Activated CD4-positive, alpha-beta T cell treated with anti-CD3 and anti-CD28 coated beads, Interleukin-2, Interleukin-6, amounts not matched to agents 100 ng/mL and 50 ng/mL, durations not matched to agents 16 hours and 8 hours (primary cell): ENCODE measurements at regions not wholly inside any gene's neighbourhood (a gene's known extent, or its start where the extent isn't known, plus 50 kb on each side); places are given as distances from the start of the nearest gene placed in this dataset.

Experiments used
- DNase-seq: peaks from one replicate; pipeline ENCODE4 v3.0.0-alpha.2; 2020

DNA sequence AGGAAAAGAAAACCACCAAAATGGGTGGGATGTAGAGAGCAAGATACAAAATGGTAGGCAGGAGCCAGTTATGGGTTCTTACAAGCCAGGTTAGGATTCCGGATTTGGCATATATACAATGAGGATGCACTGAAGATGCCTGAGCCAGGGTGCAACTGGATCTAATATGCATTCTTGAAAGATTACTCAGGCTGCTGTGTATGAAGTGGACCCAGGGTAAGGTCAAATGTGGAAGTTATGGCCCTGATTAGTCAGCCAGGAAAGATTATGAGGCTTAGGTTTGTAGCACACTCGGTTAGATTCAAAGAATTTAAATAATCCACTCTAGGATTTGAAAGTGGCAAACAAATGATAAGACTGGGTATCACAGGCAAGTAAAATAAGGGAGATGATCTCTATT, 1750.7 kb upstream of the FLRT2 start:
- no peak for DNase-seq

DNA sequence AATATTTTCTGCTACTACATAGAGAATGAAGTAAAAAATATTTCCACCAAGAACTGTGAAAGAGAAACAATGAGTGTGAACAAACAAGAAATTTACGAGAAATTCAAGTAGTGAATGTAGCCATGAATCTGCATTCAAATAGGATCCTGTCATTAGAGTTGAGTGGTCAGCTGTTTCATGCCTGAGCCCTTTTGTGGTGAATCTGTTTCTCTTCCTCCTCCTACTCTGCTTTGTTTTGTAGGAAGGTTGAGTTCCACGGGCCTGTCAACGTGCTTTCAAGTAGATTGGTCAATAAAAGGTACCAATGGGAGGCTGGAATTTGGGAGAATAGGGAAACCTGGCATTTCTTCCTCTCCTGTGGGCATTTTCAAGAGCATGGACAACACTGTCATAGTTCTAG, 1749.6 kb upstream of the FLRT2 start:
- DNase-seq, result no peak

DNA sequence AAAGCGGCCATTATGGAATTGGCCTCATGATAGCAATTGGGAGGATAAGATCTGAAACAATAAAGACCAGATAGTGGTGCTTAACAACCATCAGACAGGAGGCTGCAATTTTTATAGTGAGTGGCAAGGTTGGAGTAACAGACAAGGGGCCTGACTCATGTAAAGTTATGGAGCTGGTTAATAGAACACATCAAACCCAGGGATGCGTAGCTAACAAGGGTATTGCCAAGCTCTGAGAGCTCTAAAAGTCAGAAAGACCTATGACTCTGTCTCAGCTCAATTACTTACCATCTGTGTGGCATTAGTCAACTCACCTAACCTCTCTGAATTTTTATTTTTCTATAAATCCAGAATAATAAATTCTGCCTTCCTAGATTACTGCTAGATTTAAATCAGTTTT, 1731.5 kb upstream of the FLRT2 start:
- DNase-seq, result no peak

DNA sequence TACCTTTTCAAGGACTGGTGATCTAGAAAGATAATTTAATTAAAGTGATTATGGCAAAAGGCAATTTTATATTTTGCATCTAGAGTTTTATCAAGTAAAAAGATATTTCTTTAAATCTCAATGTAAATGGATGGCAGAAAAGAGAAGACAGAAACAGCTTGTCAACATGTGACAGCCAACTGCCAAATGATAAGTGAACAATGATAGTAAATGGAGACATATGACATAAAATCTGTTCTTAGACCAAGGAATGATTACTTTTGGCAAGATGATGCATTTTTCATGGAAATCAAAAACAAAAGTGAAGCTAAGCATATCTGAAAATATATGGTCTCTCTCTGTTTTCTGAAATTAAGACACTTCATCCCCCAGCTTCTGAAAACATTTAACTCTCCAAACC, 1730.7 kb upstream of the FLRT2 start:
- no peak for DNase-seq

DNA sequence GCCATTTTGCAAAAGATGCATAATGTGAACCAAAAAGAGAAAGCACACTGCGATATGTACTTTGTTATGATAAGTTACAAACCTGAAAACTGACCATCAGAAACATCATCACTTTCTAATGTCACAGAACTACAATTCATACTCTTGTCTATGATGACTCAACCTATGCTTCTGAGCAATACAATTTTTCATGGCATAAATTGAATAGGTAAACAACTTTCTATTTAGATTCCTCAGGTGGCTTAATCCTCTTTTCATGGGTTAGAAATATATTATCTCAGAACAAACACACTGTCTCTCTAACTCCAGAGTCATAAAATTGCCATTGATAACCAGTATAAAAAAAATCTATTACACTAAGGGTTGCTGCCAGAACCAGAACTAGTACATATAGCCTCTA, 1715.0 kb upstream of the FLRT2 start:
- no peak for DNase-seq

DNA sequence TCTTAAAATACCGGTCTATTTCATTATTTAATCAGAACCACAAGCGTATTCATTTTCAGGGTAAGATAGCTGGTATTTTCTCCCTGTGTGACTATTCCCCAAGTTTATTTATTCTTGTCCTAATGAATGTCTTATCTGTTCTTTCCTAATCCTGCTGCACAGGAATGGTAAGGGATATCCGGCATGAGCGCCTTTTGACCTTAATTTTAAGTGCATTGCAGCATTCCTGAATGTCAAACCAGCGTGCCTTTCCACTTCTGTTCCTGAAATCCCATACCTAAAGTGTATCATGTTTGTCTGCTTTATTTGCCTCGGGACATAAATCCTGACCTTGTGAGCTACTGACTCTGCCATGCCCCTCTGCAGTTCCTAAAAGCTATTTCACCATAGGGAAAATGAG, 1713.2 kb upstream of the FLRT2 start:
- DNase-seq, result no peak

DNA sequence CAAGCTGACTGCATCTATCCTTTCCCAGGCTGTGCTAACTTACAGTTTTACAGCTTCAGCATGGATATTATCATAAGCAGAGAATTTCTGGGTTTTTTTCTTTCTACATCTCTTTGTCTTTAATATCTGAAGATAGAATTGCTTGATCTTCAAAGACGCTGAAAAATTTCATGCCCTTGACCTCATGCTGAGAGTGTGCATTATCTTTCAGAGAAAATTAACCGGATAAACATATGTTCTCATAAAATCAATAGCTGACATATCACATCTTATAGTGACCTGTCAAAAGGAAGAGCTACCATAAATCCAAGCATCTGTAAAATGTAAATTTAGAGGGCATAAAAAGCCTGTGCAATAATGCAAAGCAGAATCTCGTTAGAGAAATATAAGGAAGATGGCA, 1704.1 kb upstream of the FLRT2 start:
- no peak for DNase-seq

DNA sequence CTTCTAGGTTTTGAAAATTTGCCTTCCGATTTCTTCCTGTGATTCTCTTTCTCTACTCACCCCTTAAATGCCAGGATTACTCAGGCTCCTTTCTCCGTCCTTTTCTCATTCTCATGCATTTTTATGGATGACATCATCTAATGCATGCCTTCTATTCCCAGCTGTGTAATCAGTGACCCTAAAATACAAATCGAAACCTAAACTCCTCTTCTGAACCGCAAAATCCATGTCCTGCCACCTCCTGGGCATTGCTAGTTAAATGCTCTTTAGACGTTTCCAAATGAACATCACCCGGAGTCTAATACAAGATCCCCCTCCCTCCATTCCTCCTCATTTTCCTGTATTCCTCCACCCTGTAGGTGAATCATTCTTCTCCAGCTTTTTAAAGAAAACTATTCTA, 1703.1 kb upstream of the FLRT2 start:
- no peak for DNase-seq

DNA sequence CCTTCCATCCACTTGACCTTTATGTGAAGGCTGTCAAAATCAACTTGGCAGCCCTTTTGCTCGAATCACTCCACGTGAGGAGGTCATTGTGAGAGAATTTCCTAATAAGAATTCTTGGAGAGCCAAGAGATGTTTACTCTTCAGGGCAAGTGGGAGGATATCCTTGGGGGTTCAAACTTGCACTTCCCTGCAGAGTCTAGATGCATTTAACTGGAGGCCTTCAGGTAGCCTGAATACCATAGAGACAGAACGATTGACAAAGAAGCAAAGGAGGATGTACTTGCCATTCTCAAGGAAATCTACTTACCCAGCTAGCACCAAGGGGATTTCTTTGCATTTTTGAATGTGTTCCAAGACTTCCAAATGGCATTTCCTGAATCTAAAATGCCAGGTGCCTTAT, 1702.6 kb upstream of the FLRT2 start:
- no peak for DNase-seq

DNA sequence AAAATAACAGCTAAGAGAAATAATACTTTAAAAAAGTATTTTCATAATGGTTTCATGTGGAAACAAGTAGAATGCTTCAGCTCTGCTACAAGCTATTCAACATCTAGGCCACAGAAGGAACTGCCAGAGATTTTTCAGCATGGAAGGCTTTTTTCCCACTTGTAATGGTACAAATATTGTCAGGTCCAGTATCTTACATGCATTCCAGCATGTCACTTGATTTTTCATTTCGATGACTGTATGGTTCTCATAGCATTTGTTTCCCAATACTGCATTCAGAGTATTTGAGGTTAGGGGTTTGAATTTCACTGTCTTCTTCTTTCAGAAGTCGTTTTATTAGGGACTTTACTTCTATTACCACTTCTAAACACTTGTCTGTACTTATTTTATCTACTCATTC, 1701.5 kb upstream of the FLRT2 start:
- no peak for DNase-seq

DNA sequence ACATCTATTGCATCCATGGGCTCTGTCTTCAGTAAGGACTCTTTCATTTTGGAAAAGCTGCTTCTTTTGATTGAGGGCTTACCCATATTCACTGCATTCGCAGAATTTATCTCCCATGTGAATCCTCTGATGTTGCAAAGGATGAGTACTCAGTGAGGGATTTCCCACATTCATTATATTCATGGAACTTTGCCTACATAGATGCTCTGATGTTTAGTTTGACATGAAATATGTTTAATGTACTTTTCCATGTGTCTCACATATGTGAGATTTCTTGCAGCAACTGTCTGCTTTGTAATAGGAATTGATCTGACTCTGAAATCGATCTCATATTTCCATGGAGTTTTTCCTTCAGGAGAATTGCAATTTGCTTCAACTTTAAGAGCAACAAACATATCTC, 1699.6 kb upstream of the FLRT2 start:
- no peak for DNase-seq

DNA sequence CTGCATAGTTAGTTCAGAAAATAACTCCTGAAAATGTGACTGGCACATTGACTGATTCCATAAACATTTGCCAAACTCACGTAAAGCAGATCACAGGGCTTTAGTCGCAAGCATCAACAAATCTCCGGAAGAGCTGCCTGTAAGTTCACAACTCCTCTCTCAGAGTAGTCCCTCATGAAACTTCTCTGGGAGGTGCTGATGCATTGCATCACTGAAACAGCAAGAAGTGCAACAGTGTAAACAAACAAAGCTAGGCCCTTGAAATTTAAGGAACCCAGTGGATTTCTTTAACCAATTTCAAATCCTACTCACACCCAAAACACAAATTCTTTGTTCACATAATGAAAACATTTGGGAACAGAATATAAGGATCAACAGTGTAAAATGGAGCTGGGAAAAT, 1691.7 kb upstream of the FLRT2 start:
- DNase-seq, result no peak

DNA sequence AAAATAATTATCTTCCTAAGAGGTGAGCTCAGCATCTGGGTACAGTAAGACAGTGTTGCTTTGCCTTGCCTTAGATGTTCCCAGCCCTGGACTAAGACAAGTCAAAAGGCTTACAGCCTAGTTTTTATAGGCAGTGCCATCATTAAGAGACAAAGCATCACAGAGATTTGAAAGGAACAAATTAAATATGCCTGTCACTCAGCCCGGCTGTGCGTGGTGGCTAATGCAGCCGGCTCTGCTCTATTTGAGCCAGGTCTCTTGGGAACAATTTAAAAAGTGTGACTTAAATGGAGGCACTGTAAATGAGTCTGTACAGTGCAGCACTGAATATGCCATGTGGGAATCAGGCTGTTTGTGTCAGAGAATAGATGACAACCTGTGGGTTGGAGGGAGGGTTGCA, 1687.4 kb upstream of the FLRT2 start:
- DNase-seq, result no peak

DNA sequence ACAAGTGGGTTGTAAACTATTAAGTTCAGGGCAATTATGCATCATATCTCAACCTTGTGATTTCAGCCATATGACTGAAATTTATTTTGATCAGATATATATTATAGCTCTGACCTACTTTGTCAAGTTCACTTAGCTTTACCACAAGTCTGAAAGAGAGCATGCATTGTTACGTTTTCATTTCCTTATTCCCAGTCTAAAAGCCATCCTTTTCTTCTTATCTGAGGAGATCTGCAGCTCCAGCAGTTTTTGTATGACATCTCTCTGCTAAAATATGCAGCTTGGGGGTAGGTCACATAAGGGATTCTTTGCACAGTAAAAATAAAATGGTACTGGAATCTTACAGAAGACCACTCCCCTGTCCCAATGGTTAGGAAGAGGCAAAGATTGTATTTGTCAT, 1682.8 kb upstream of the FLRT2 start:
- no peak for DNase-seq

DNA sequence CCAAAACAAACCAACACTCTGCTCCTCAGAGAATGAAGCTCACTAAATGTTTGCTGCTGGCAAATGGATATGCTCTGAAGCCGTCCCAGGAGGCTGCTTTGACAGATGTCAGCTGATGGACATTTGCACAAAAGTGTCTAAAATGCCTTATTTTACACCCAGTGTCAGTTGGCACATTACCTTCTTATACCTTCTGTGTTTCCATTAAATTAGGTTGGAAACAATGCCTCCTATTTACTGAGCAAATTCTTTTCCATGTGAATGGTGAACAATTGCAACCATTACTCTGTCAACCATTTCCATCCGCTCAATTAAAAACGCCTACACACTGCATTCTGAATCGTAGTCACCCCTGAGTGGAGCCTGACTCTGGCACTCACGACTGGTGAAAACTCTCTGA, 1679.9 kb upstream of the FLRT2 start:
- DNase-seq, result no peak

DNA sequence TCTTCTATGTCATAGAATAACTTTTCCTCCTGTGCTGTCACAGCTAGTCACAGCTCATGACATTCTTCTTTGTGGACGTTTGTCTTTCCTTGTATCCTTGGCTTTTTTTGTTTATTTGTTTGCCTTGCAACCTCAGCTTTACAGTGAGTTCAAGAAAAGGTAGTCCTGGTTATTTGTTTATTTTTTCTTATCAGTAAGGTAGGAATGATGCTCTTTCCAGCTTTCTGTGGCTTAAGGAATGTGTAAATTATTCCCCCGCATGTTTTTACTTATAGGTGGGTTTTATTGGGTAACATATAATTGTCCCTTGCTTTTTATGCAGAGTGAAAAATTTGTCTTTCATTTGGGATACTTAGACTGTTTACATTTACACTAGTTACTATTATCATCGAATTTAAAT, 1673.6 kb upstream of the FLRT2 start:
- DNase-seq, result no peak

DNA sequence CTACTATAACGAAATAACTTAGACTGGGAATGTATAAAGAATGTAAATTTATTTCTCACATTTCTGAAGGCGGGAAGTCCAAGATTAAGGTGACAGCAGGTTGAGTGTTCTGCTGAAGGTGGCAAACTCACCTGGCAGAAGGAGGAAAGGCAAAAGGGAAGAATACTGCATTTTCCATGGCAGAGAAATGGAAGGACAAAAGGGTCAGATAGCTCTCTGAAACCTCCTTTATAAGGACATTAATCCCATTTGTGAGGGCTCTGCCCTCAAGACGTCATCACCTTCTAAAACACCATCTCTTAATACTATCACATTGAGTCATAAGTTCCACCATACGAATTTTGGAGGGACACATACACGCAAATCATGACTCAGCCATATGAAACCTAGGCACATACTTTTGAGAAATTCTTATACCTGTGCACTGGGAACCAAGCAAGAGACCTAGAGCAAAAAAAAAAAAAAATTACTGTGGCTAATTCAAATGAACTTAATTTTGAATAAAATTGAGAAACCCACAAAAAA, 1669.3 kb upstream of the FLRT2 start:
- DNase-seq, result no peak

DNA sequence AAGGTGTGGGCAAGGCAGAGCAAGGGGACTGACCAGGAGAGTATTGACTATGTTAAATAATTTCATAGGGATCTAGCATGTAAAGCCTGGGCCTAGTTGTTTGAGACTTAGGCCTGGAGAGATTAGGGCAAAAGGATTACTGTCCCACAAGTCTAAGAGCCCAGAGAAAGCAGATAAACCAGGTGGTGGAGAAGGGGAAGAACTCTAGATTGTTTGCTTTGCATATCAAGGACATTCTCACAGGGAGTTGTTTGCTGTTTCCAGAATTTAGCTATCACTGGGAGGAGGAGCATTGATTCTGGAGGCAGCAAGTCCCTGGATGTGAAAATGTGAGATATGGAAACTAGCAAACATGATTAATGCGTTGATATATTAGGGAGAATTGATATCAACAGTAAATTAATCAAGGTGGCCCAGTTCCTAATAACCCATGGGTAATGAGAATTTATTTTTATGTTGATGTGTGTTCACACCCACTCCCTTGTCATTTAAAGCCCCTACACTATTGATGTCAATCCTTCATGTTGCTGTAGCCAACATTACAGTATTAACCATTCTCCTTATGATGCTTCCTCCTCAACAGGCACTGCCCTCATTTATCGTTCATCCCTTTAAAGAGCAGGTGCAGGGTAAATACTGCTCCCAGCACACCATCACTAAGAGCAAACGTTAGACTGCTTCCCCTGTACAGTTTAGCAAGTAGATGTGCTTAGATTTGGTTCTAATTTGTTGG, 1666.7 kb upstream of the FLRT2 start:
- no peak for DNase-seq

DNA sequence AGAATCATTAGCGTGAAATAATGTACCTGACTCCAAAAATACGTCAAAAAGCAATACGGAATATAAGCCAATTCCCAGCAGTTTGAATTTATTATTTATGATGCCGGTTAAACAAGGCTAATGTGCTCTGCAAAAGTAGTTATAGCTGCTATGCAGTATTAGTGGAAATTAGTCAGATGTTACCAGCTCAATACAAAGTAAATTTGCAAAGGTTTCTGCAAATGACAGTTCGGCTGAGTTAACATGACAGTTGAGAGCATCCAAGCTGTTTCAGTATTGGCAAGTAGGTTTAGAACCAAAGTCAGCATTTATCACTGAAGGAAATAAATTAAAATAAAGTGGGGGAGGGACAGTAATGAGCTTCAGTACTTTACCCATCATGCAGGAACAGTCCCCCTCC, 1665.8 kb upstream of the FLRT2 start:
- DNase-seq, result no peak

DNA sequence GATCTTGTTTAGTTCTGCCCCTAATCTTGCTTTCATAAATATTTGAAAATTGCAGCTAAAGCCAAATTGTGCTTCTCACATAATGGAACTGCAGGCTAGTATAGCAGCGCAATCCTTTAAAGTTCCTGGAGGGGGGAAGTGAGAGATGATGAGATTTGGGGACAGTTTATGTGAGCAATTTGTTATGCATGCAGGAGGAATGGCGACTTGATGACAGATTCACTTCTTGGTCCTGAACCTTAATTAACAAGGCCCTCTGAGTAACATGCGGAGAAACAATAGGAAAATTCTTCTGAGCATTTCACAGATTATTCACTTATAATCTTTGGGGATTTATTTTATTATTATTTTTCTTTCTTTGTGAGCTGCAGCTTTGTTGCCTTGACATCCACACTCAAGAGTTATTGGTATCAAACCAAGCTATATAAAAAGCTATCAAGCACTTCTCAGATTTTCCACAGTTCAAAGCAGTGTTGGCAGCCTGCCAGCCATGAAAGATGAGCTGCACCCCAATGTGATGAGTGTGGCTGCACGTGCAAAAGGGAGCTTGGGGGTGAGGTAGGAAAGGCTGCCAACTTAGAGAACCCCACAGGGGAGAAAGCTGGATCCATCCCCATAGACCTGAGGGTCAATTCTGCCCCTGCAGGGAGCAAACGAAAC, 1662.2 kb upstream of the FLRT2 start:
- no peak for DNase-seq

DNA sequence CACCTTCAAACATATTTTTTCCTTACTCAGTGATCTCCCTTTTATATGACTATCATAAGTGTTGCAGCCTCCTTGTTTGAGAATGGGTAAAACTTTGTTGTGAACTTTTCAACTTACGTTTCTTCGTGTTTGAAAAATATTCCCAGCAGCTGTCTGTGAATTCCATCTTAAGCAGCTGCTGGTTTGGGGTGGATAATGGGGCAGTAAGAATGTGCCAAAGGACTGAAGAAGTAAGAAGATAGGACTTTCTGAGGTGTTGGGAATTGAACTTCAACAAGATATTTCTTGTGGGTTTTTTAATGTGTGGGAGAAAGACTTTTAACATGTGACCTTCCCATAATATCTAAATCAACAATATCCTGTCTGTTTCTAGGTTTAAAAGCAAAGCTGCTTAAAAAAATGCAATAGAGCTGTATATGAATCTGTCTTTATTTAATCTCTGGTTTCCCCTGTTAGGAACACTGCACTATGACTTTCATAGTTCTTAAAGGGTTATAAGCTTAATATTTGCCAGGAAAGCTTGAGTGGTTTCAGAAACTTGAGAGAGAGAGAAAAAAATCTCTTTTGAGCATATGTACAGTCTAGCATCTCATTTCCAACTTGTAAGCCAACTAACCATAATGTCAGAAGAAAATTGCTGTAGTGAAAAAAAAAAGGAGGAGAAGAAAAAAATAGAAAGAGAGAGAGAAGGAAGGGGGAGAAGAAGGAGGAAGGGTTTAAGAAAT, 1659.2 kb upstream of the FLRT2 start:
- no peak for DNase-seq

DNA sequence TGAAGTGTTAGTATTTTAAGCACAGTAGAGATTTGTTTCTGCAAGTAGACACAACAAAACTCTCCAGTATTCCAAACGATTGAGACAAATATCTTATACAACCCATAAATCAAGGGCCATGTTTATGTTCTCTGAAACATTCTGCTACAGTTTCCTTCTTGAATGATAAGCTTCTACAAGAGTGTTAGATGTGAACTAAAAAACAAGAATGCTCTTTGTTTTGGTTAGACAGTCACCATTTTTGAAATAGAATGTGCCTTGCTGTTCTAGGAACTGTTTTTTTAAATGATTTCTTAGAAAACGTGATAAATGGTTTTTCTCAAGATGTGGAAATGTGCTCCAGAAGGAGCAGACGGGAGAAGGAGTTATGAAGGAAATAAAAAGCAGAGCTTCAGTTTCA, 1656.3 kb upstream of the FLRT2 start:
- DNase-seq, result no peak

DNA sequence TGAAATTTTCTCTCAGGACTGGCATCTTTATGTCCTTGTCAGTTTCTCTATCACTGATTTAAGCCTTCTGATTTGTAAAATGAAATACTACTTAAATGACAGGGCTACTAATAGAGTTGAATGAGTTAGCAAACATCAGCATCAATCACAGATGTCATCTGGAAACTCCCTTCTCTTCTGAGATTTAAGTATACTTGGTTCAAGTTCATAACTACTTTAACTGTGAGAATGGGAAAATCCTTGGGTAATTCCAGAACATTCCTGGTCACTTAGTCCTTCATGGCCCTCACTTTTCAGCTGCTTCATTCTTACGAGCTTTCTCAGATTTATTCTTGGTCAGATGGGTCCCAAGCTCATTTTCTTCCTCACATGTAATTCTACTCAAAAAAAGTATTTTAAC, 1655.3 kb upstream of the FLRT2 start:
- DNase-seq, result no peak

DNA sequence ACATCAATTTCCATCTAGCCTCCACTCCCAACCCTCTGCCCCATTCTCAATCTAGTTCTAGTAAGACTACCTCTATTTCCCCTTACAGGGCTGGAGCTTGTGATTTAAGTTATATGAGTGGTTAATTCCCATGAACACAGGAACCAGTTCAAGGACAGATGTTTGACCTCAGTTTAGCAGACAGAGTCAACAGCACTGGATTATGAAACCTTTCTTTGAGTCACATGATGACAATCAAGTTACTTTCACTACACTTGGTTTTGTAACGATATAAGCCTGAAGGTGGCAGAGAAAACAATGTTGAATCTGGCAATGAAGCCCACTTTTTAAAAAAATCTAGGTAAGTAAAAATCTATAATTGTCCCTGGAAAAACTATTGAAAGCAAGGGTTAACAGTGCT, 1646.2 kb upstream of the FLRT2 start:
- no peak for DNase-seq
